ENCODE measurements at regions not wholly inside any gene's neighbourhood (a gene's known extent, or its start where the extent isn't known, plus 50 kb on each side); places are given as distances from the start of the nearest gene placed in this dataset.
A peak's percentile ranks its signal among the peaks of the same experiment; 100 is the strongest.

DNA sequence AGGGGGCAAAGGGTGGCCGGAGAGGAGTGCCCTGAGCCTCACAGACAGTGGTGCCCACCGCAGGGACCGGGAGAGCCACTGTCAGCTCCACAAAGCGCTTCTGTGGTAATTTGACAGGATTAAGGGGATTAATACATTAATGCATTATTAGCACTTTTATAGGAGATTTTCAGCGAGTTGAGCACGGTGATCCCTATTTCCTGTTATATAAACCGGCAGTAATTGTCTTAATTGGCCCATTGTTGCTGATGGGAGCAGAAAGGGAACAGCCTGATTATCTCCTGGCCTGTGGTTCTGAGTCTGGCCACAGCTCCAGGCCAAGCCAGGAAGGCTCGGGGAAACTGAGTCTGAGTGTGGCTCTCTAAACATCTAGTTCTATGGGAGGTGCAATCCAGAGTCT is 423.6 kb downstream of the CDK5RAP2 start:
- no peak for TF ChIP-seq ZC3H11A (IDR thresholded peaks at IDR 0.05)
- TF ChIP-seq HOXA7 (CRISPR knock-in tag; IDR thresholded peaks at IDR 0.05): no peak
- no peak for TF ChIP-seq HOXB13 (CRISPR knock-in tag; IDR thresholded peaks at IDR 0.05; ENCODE audit: low read depth)
- TF ChIP-seq EHMT2 (IDR thresholded peaks at IDR 0.05; ENCODE audit: low read depth): no peak
- FAIRE-seq: no peak
- POLR2A ChIA-PET: no interaction called here
- ATAC-seq: no peak
- DNase-seq (ENCODE audit: low read depth in 1 of 2, low spot score in 1 of 2): no peak
- Histone ChIP-seq H3K4me1 (no peaks in the 10 kb centered on the region), H3K27ac (no peak overlapping the region), H3K4me2 (no peak overlapping the region), H3K4me3 (no peak overlapping the region), H3K9me3 (no peaks in the 10 kb centered on the region; the same call in 2 of the 3 replicates)
- WGBS (ENCODE audit: missing lambda C conversion rate): 18% methylated on average over 8 of the region's 8 CpGs
- CTCF ChIA-PET: no interaction called here

DNA sequence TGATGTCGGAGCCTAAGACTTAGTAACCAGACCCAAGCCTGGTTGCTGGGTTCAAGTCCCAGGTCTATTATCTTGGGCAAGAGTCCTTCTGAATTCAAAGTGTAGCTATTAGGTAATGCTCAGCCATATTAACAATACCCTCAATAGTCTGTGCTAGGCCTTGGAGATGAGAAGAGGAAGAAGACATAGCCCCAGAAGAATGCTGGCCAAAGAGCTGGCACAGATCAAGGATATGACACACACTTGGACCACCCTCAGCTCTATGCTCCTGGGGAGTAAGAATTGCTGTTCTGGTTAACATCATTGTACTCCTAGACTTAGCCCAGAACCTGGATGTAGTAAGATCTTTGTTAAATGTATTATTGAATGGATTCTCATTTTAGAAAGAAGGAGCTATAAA is 426.7 kb downstream of the CDK5RAP2 start:
- no peak overlapping the region for H3K27ac ChIP-seq
- TF ChIP-seq HOXB5 (CRISPR knock-in tag; IDR thresholded peaks at IDR 0.05) (no peak), CHD4 (IDR thresholded peaks at IDR 0.05; ENCODE audit: borderline replicate concordance) (no peak), MYC (IDR thresholded peaks at IDR 0.05; ENCODE audit: borderline replicate concordance, low read length) (no peak), RARB (CRISPR knock-in tag; IDR thresholded peaks at IDR 0.05) (no peak), EHF (CRISPR knock-in tag; IDR thresholded peaks at IDR 0.05) (no peak), E2F6 (IDR thresholded peaks at IDR 0.05; ENCODE audit: borderline replicate concordance, low read depth) (no peak), RAD21 (conservative IDR thresholded peaks at IDR 0.05 in 1 of 2, IDR thresholded peaks at IDR 0.05 in 1 of 2) (no peak), MAZ (IDR thresholded peaks at IDR 0.05; ENCODE audit: borderline replicate concordance, low read depth, low read length) (no peak), HDAC2 (IDR thresholded peaks at IDR 0.05) (no peak)
- TF ChIP-seq, protein P1, sequence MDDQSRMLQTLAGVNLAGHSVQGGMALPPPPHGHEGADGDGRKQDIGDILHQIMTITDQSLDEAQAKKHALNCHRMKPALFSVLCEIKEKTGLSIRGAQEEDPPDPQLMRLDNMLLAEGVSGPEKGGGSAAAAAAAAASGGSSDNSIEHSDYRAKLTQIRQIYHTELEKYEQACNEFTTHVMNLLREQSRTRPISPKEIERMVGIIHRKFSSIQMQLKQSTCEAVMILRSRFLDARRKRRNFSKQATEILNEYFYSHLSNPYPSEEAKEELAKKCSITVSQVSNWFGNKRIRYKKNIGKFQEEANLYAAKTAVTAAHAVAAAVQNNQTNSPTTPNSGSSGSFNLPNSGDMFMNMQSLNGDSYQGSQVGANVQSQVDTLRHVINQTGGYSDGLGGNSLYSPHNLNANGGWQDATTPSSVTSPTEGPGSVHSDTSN (IDR thresholded peaks at IDR 0.05): no peak
- ChIA-PET CTCF (interaction anchor here (0.9 to 1.2 kb wide), 3 partner anchors 12 to 324 kb away, joined by 3 read pairs; no protein-coding TSS in a partner anchor), POLR2A (no interaction called here)
- ATAC-seq (no peak), FAIRE-seq (no peak), DNase-seq (ENCODE audit: low read depth in 1 of 2, low spot score in 1 of 2) (no peak)
- H3K4me3 ChIP-seq: no peak overlapping the region
- no peaks in the 10 kb centered on the region for H3K9me3 ChIP-seq
- WGBS (ENCODE audit: missing lambda C conversion rate): 12% methylated on average over 1 of the region's 1 CpG
- no peak overlapping the region for H3K4me2 ChIP-seq
- H3K4me1 ChIP-seq: no peaks in the 10 kb centered on the region

- no peak overlapping the region for H3K4me2 ChIP-seq
- no peaks in the 10 kb centered on the region for H3K4me1 ChIP-seq
- no peak for FAIRE-seq
- no peak overlapping the region for H3K27ac ChIP-seq
- POLR2A ChIA-PET: no interaction called here
- WGBS (ENCODE audit: missing lambda C conversion rate): 13% methylated on average over 4 of the region's 4 CpGs
- DNase-seq (ENCODE audit: low read depth in 1 of 2, low spot score in 1 of 2): peak in 1 of 2 experiments; percentile 5
- peak; percentile 30 to 60; a peak in 4 of 6 replicates for ATAC-seq
- H3K4me3 ChIP-seq: no peak overlapping the region
- CTCF ChIA-PET: interaction anchor here (1.2 kb wide), 2 partner anchors 13 to 325 kb away, joined by 3 read pairs; no protein-coding TSS in a partner anchor
- TF ChIP-seq, protein P2, sequence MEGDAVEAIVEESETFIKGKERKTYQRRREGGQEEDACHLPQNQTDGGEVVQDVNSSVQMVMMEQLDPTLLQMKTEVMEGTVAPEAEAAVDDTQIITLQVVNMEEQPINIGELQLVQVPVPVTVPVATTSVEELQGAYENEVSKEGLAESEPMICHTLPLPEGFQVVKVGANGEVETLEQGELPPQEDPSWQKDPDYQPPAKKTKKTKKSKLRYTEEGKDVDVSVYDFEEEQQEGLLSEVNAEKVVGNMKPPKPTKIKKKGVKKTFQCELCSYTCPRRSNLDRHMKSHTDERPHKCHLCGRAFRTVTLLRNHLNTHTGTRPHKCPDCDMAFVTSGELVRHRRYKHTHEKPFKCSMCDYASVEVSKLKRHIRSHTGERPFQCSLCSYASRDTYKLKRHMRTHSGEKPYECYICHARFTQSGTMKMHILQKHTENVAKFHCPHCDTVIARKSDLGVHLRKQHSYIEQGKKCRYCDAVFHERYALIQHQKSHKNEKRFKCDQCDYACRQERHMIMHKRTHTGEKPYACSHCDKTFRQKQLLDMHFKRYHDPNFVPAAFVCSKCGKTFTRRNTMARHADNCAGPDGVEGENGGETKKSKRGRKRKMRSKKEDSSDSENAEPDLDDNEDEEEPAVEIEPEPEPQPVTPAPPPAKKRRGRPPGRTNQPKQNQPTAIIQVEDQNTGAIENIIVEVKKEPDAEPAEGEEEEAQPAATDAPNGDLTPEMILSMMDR (IDR thresholded peaks at IDR 0.05): no peak
- TF ChIP-seq ZNF302 (CRISPR knock-in tag; IDR thresholded peaks at IDR 0.05): no peak
- no peak for TF ChIP-seq MAX (IDR thresholded peaks at IDR 0.05)
- TF ChIP-seq JUN (IDR thresholded peaks at IDR 0.05): no peak
- no peak for TF ChIP-seq SREBF2 (IDR thresholded peaks at IDR 0.05)
- no peak for TF ChIP-seq JUNB (IDR thresholded peaks at IDR 0.05)
- TF ChIP-seq HDAC2 (IDR thresholded peaks at IDR 0.05): no peak
- TF ChIP-seq, protein P3, sequence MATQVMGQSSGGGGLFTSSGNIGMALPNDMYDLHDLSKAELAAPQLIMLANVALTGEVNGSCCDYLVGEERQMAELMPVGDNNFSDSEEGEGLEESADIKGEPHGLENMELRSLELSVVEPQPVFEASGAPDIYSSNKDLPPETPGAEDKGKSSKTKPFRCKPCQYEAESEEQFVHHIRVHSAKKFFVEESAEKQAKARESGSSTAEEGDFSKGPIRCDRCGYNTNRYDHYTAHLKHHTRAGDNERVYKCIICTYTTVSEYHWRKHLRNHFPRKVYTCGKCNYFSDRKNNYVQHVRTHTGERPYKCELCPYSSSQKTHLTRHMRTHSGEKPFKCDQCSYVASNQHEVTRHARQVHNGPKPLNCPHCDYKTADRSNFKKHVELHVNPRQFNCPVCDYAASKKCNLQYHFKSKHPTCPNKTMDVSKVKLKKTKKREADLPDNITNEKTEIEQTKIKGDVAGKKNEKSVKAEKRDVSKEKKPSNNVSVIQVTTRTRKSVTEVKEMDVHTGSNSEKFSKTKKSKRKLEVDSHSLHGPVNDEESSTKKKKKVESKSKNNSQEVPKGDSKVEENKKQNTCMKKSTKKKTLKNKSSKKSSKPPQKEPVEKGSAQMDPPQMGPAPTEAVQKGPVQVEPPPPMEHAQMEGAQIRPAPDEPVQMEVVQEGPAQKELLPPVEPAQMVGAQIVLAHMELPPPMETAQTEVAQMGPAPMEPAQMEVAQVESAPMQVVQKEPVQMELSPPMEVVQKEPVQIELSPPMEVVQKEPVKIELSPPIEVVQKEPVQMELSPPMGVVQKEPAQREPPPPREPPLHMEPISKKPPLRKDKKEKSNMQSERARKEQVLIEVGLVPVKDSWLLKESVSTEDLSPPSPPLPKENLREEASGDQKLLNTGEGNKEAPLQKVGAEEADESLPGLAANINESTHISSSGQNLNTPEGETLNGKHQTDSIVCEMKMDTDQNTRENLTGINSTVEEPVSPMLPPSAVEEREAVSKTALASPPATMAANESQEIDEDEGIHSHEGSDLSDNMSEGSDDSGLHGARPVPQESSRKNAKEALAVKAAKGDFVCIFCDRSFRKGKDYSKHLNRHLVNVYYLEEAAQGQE (IDR thresholded peaks at IDR 0.05): no peak
- no peak for TF ChIP-seq RARB (CRISPR knock-in tag; IDR thresholded peaks at IDR 0.05)
- TF ChIP-seq MAZ (IDR thresholded peaks at IDR 0.05; ENCODE audit: borderline replicate concordance, low read depth, low read length): no peak
- no peak for TF ChIP-seq E2F6 (IDR thresholded peaks at IDR 0.05; ENCODE audit: borderline replicate concordance, low read depth)
- TF ChIP-seq EHF (CRISPR knock-in tag; IDR thresholded peaks at IDR 0.05): no peak
- TF ChIP-seq, protein P4, sequence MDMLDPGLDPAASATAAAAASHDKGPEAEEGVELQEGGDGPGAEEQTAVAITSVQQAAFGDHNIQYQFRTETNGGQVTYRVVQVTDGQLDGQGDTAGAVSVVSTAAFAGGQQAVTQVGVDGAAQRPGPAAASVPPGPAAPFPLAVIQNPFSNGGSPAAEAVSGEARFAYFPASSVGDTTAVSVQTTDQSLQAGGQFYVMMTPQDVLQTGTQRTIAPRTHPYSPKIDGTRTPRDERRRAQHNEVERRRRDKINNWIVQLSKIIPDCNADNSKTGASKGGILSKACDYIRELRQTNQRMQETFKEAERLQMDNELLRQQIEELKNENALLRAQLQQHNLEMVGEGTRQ (IDR thresholded peaks at IDR 0.05): no peak
- TF ChIP-seq, protein P5, sequence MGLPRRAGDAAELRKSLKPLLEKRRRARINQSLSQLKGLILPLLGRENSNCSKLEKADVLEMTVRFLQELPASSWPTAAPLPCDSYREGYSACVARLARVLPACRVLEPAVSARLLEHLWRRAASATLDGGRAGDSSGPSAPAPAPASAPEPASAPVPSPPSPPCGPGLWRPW (IDR thresholded peaks at IDR 0.05): no peak
- no peaks in the 10 kb centered on the region for H3K9me3 ChIP-seq
These were observed 427.7 kb downstream of the CDK5RAP2 start for GRCh38 chr9:120152295-120152694.

Measured in A549 (cell line).